GM23248 (cell line): ENCODE measurements at regions not wholly inside any gene's neighbourhood (a gene's known extent, or its start where the extent isn't known, plus 50 kb on each side); places are given as distances from the start of the nearest gene placed in this dataset.

Source experiments
- DNase-seq: peaks from one replicate; pipeline ENCODE4 v3.0.0-alpha.2; 2015
- H2AFZ ChIP-seq: fragments of 200-600 bp; sonication (generic); 2 replicates; pipeline ENCODE4 v1.6.1; 2016; ENCODE audit warnings: antibody characterized with exemption
- H3F3A ChIP-seq: fragments of 200-600 bp; sonication (generic); 2 replicates; pipeline ENCODE4 v1.6.1; 2016; ENCODE audit warnings: mild to moderate bottlenecking, antibody characterized with exemption, mixed run types; ENCODE audit not compliant: insufficient read depth
- H3K27ac ChIP-seq: fragments of 200-600 bp; sonication (generic); 2 replicates; pipeline ENCODE4 v1.5.1; 2016; ENCODE audit warnings: mild to moderate bottlenecking
- H3K27me3 ChIP-seq: fragments of 200-600 bp; sonication (generic); replicated peaks from 2 replicates; pipeline ENCODE4 v1.6.1; 2016; ENCODE audit warnings: mild to moderate bottlenecking; ENCODE audit not compliant: insufficient read depth
- H3K36me3 ChIP-seq: fragments of 200-600 bp; sonication (generic); 2 replicates; pipeline ENCODE4 v1.6.1; 2016; ENCODE audit warnings: low read depth, mild to moderate bottlenecking
- H3K4me1 ChIP-seq: fragments of 200-600 bp; sonication (generic); 2 replicates; pipeline ENCODE4 v1.6.1; 2016; ENCODE audit warnings: mild to moderate bottlenecking; ENCODE audit not compliant: insufficient read depth
- H3K4me2 ChIP-seq: fragments of 200-600 bp; sonication (generic); one replicate; pipeline ENCODE4 v1.6.1; 2016; ENCODE audit warnings: mild to moderate bottlenecking; ENCODE audit not compliant: unreplicated experiment
- H3K4me3 ChIP-seq: fragments of 200-600 bp; sonication (generic); 2 replicates; pipeline ENCODE4 v1.5.1; 2016; ENCODE audit warnings: mild to moderate bottlenecking
- H3K79me2 ChIP-seq: fragments of 200-600 bp; sonication (generic); 2 replicates; pipeline ENCODE4 v1.6.1; 2016; ENCODE audit warnings: mild to moderate bottlenecking; ENCODE audit not compliant: insufficient read depth
- H3K9ac ChIP-seq: fragments of 200-600 bp; sonication (generic); 2 replicates; pipeline ENCODE4 v1.6.1; 2016; ENCODE audit warnings: mild to moderate bottlenecking
- H3K9me2 ChIP-seq: fragments of 200-600 bp; sonication (generic); 2 replicates; pipeline ENCODE4 v1.6.1; 2016; ENCODE audit warnings: mixed run types, mild to moderate bottlenecking, moderate library complexity; ENCODE audit not compliant: insufficient read depth
- H3K9me3 ChIP-seq: fragments of 200-600 bp; sonication (generic); one replicate; pipeline ENCODE4 v1.6.1; 2017; ENCODE audit warnings: low read depth
- H4K20me1 ChIP-seq: fragments of 200-600 bp; sonication (generic); 2 replicates; pipeline ENCODE4 v1.6.0; 2016; ENCODE audit not compliant: insufficient read depth
- EZH2 ChIP-seq: fragments of 200-600 bp; sonication (generic); IDR thresholded peaks from 2 replicates; pipeline ENCODE4 v1.6.1; 2018; ENCODE audit warnings: antibody characterized with exemption, mild to moderate bottlenecking; ENCODE audit not compliant: insufficient read depth, poor library complexity, severe bottlenecking
- EZH2phosphoT487 ChIP-seq: fragments of 200-600 bp; sonication (generic); IDR thresholded peaks from 2 replicates; pipeline ENCODE4 v1.6.1; 2018; ENCODE audit warnings: antibody characterized with exemption, moderate library complexity, mild to moderate bottlenecking, low read depth; ENCODE audit not compliant: insufficient read depth
- WGBS, 2 experiments: methylation state at CpG; one replicate each; pipeline ENCODE4 v1.1.6; 2015 to 2017; ENCODE audit warnings: low lambda C conversion rate in 2 of 2, low coverage in 1 of 2; ENCODE audit errors: missing lambda C conversion rate in 2 of 2; 5-methylcytosine and 5-hydroxymethylcytosine counted together
- in situ Hi-C: fragments of 300-500 bp; cut with MboI; formaldehyde crosslinking; loops from 2 replicates; pipeline ENCODE4 v1.15.0; 2020

GRCh38 chr2:108125581-108125980 lies 114.2 kb upstream of the SULT1C3 start:
- no peaks in the 10 kb centered on the region for H4K20me1 ChIP-seq
- no peak overlapping the region for H2AFZ ChIP-seq
- H3K4me1 ChIP-seq = no peaks in the 10 kb centered on the region
- no peak overlapping the region for H3K4me2 ChIP-seq
- no peak overlapping the region for H3K9ac ChIP-seq
- no peak overlapping the region for H3K4me3 ChIP-seq
- H3K9me2 ChIP-seq = no peaks in the 10 kb centered on the region
- DNase-seq = no peak
- no peaks in the 10 kb centered on the region for H3K79me2 ChIP-seq
- WGBS, 2 experiments = 3 to 5% methylated on average over 1 of the region's 1 CpG
- 0 out of 2 replicates have a peak, but pooled peaks cover 3% of the 10 kb centered on the region for H3K27me3 ChIP-seq
- no peaks in the 10 kb centered on the region for H3K9me3 ChIP-seq
- TF ChIP-seq EZH2 (no peak), EZH2phosphoT487 (no peak)
- no peak overlapping the region for H3K27ac ChIP-seq
- no peaks in the 10 kb centered on the region for H3K36me3 ChIP-seq
- H3F3A ChIP-seq = no peaks in the 10 kb centered on the region
- in situ Hi-C loops = no loop called here

- Histone ChIP-seq H3K4me2 (no peak overlapping the region), H3K27me3 (no peaks in the 10 kb centered on the region), H3K4me1 (no peaks in the 10 kb centered on the region), H3K9me2 (no peaks in the 10 kb centered on the region), H3F3A (no peaks in the 10 kb centered on the region), H3K9ac (no peak overlapping the region), H2AFZ (no peak overlapping the region), H3K79me2 (no peaks in the 10 kb centered on the region), H3K9me3 (no peaks in the 10 kb centered on the region), H3K36me3 (no peaks in the 10 kb centered on the region), H3K4me3 (no peak overlapping the region), H4K20me1 (no peaks in the 10 kb centered on the region), H3K27ac (no peak overlapping the region)
- in situ Hi-C loops = no loop called here
- 26 to 44% methylated on average over 4 of the region's 4 CpGs for WGBS, 2 experiments
- TF ChIP-seq EZH2phosphoT487 (no peak), EZH2 (no peak)
- DNase-seq = no peak
Observed at GRCh38 chr2:108128249-108128648, 111.5 kb upstream of the SULT1C3 start.

- DNase-seq = no peak
- no peaks in the 10 kb centered on the region for H3K79me2 ChIP-seq
- no peaks in the 10 kb centered on the region for H4K20me1 ChIP-seq
- H3K4me2 ChIP-seq = no peak overlapping the region
- H3K27ac ChIP-seq = no peak overlapping the region
- no peaks in the 10 kb centered on the region for H3K9me2 ChIP-seq
- 7 to 11% methylated on average over 4 of the region's 4 CpGs for WGBS, 2 experiments
- H3K27me3 ChIP-seq = no peaks in the 10 kb centered on the region
- no peak overlapping the region for H3K9ac ChIP-seq
- H3K4me3 ChIP-seq = no peak overlapping the region
- H3K36me3 ChIP-seq = no peaks in the 10 kb centered on the region
- TF ChIP-seq EZH2phosphoT487 (no peak), EZH2 (no peak)
- in situ Hi-C loops = no loop called here
- no peak overlapping the region for H2AFZ ChIP-seq
- no peaks in the 10 kb centered on the region for H3K4me1 ChIP-seq
- no peaks in the 10 kb centered on the region for H3K9me3 ChIP-seq
- H3F3A ChIP-seq = no peaks in the 10 kb centered on the region
Observed at GRCh38 chr2:108129636-108130035, 110.1 kb upstream of the SULT1C3 start.

- no peaks in the 10 kb centered on the region for H3K4me1 ChIP-seq
- no peak overlapping the region for H3K4me2 ChIP-seq
- no peak overlapping the region for H3K9ac ChIP-seq
- TF ChIP-seq EZH2phosphoT487 = no peak
- TF ChIP-seq EZH2 = no peak
- H4K20me1 ChIP-seq = no peaks in the 10 kb centered on the region
- no peaks in the 10 kb centered on the region for H3K27me3 ChIP-seq
- WGBS, 2 experiments = 10 to 12% methylated on average over 2 of the region's 2 CpGs
- H3K9me2 ChIP-seq = no peaks in the 10 kb centered on the region
- no peaks in the 10 kb centered on the region for H3K9me3 ChIP-seq
- H2AFZ ChIP-seq = no peak overlapping the region
- DNase-seq = no peak
- H3F3A ChIP-seq = no peaks in the 10 kb centered on the region
- no peaks in the 10 kb centered on the region for H3K36me3 ChIP-seq
- H3K27ac ChIP-seq = no peak overlapping the region
- no peak overlapping the region for H3K4me3 ChIP-seq
- H3K79me2 ChIP-seq = no peaks in the 10 kb centered on the region
- in situ Hi-C loops = no loop called here
Observed at GRCh38 chr2:108133457-108133856, 106.3 kb upstream of the SULT1C3 start.

- WGBS, 2 experiments = 2 to 6% methylated on average over 2 of the region's 2 CpGs
Observed at GRCh38 chr2:108139521-108139920, 100.2 kb upstream of the SULT1C3 start.

More at GRCh38 chr2:108139521-108139920, 100.2 kb upstream of the SULT1C3 start:
- Histone ChIP-seq H3K27ac (no peak overlapping the region), H3K36me3 (no peaks in the 10 kb centered on the region), H3K4me1 (no peaks in the 10 kb centered on the region), H2AFZ (no peak overlapping the region), H3K9ac (no peak overlapping the region), H3K27me3 (no peaks in the 10 kb centered on the region), H3K4me3 (no peak overlapping the region), H3K79me2 (no peaks in the 10 kb centered on the region), H3K9me2 (no peaks in the 10 kb centered on the region), H3F3A (no peaks in the 10 kb centered on the region), H3K9me3 (no peaks in the 10 kb centered on the region), H4K20me1 (no peaks in the 10 kb centered on the region), H3K4me2 (no peak overlapping the region)
- TF ChIP-seq EZH2 = no peak
- TF ChIP-seq EZH2phosphoT487 = no peak
- in situ Hi-C loops = no loop called here
- peak; percentile 45 for DNase-seq
